GM12891 (cell line): ENCODE measurements at regions not wholly inside any gene's neighbourhood (a gene's known extent, or its start where the extent isn't known, plus 50 kb on each side); places are given as distances from the start of the nearest gene placed in this dataset.

Experiments
- POLR2A ChIP-seq: IDR thresholded peaks from 2 replicates; pipeline ENCODE4 v1.6.1; 2011; ENCODE audit warnings: low read depth, low read length, control low read depth
- POLR2AphosphoS5 ChIP-seq: IDR thresholded peaks from 2 replicates; pipeline ENCODE4 v1.6.1; 2011; ENCODE audit warnings: low read depth, low read length, control low read depth

DNA sequence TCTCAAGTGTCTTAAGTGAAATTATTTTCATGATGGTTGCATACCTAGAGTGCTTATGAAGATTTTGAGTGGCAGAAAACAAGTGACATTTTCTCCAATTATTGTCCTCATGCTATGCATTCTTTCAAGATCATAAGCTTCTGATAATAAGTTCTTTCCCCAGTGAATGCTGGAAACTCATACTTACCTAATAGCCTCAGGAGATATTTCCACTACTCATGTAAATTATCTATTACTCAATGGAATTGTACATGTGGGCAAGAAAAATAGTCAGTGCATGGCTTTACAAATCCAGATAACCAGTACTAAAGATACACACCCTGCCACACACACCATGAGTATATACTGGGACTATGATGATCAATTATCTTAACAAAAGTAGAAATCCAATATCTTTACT is 1219.4 kb upstream of the C9orf72 start:
- no peak for TF ChIP-seq POLR2AphosphoS5
- no peak for TF ChIP-seq POLR2A
